ENCODE measurements at regions not wholly inside any gene's neighbourhood (a gene's known extent, or its start where the extent isn't known, plus 50 kb on each side); places are given as distances from the start of the nearest gene placed in this dataset.

DNA sequence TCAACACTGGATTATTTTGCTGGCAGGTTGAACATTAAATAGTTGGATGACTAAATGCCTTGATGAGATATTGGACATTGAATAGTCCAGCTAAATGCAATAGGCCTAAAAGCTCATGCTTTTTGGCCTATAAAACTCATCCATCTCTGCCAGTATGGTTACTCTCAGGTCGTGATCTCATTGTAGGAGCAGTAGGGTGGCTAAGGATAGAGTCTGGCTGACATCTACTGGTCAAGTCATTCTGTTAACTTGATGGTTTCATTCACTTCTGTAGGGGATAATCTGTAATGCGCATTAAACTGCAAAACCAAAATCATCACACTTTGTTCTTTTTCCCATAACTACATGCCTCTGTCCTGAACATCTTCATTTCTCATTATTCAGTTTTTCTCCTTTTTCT is 227.0 kb downstream of the DKK2 start:
- TF ChIP-seq CTCF (IDR thresholded peaks at IDR 0.05) (peak in 3 of 4 experiments; percentile 22 to 42 (median 23)), POLR2A (IDR thresholded peaks at IDR 0.05) (no peak)
